Activated CD8-positive, alpha-beta T cell treated with anti-CD3 and anti-CD28 coated beads, Interleukin-2, amount 10 ng/mL, durations not matched to agents 7 days and 5 days (primary cell): ENCODE measurements at regions not wholly inside any gene's neighbourhood (a gene's known extent, or its start where the extent isn't known, plus 50 kb on each side); places are given as distances from the start of the nearest gene placed in this dataset.

Source experiments
- ATAC-seq: fragments of 150-1000 bp; cut with Tn5 transposase; one replicate; pipeline ENCODE4 v1.10.0; 2021; ENCODE audit warnings: moderate library complexity
- CTCF ChIA-PET: fragments of 350-600 bp; sonication (Branson Sonifier 250); formaldehyde crosslinking; loops from one replicate; lab custom pipeline; 2021; ENCODE audit warnings: antibody characterized with exemption; lab: Charles Lee
- POLR2A ChIA-PET: fragments of 350-600 bp; sonication (Branson Sonifier 250); formaldehyde crosslinking; loops from one replicate; lab custom pipeline; 2021; ENCODE audit warnings: antibody characterized with exemption; lab: Charles Lee
- DNase-seq: peaks from one replicate; pipeline ENCODE4 v3.0.0-alpha.2; 2020
- H3K27ac Mint-ChIP-seq: one replicate; pipeline ENCODE4 v1.8.0; 2021; ENCODE audit warnings: mild to moderate bottlenecking, mixed read lengths
- H3K27me3 Mint-ChIP-seq: one replicate; pipeline ENCODE4 v1.8.0; 2021; ENCODE audit warnings: low read depth, mixed read lengths
- H3K36me3 Mint-ChIP-seq: one replicate; pipeline ENCODE4 v1.8.0; 2021; ENCODE audit warnings: low read depth, mixed read lengths
- H3K4me1 Mint-ChIP-seq: one replicate; pipeline ENCODE4 v1.8.0; 2021; ENCODE audit warnings: low read depth, mixed read lengths
- H3K4me3 Mint-ChIP-seq: one replicate; pipeline ENCODE4 v1.8.0; 2021; ENCODE audit warnings: mild to moderate bottlenecking, mixed read lengths
- H3K9me3 Mint-ChIP-seq: one replicate; pipeline ENCODE4 v1.8.0; 2022; ENCODE audit warnings: mixed read lengths; ENCODE audit not compliant: insufficient read depth

- CTCF ChIA-PET = no interaction called here
- DNase-seq = no peak
- H3K36me3 Mint-ChIP-seq = no peaks in the 10 kb centered on the region
- POLR2A ChIA-PET = no interaction called here
- H3K4me1 Mint-ChIP-seq = no peaks in the 10 kb centered on the region
- H3K27me3 Mint-ChIP-seq = peaks cover 7% of the 10 kb centered on the region
- no peak overlapping the region for H3K27ac Mint-ChIP-seq
- no peaks in the 10 kb centered on the region for H3K9me3 Mint-ChIP-seq
- ATAC-seq = no peak
- H3K4me3 Mint-ChIP-seq = no peak overlapping the region
These were observed 340.9 kb upstream of the THRB start for GRCh38 chr3:24835510-24835909.

DNA sequence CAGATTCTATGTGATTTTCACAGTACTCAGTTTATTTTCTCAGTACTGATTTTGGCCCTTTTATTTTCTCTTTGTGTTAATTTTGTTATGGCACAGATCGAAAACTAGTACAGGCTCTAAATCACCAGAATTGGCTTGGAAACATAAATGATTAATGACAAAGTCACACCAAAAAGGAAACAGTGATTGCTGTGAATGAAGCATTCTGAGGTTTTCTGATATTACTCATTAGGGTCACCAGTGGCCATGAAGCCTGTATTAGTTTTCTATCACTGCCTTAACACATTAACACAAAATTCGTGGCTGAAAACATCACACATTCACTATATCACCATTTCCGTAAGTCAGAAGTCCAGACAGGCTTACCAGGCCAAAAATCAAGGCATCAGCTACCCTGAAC is 343.0 kb upstream of the THRB start:
- ChIA-PET CTCF (no interaction called here), POLR2A (no interaction called here)
- Mint-ChIP-seq H3K4me1 (no peaks in the 10 kb centered on the region), H3K27ac (no peak overlapping the region), H3K27me3 (no peaks in the 10 kb centered on the region), H3K36me3 (no peaks in the 10 kb centered on the region), H3K4me3 (no peak overlapping the region), H3K9me3 (no peaks in the 10 kb centered on the region)
- DNase-seq (no peak), ATAC-seq (no peak)

DNA sequence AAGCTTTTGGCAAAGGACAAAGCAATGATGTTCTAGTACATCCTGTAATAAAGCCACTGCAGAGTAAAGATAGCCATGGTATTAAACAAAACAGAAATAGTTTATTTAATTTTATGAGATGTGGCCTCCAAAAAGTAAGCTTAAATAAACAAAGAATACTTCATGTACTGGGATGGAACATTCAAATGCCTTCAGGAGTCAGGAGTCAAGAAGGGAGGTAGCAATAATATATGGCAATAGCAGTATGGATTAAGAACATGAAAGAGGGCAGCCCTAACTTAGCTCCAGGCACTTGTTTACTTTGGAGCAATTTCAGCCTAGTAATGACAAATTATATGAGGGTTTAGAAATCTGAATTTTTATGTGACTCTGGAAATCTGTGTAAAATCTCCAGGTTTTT is 343.9 kb upstream of the THRB start:
- Mint-ChIP-seq H3K4me3 (no peak overlapping the region), H3K36me3 (no peaks in the 10 kb centered on the region), H3K4me1 (no peaks in the 10 kb centered on the region), H3K27ac (no peak overlapping the region), H3K27me3 (no peaks in the 10 kb centered on the region), H3K9me3 (no peaks in the 10 kb centered on the region)
- no peak for DNase-seq
- POLR2A ChIA-PET = interaction anchor here (0.7 kb wide), 1 partner anchor 1265 kb away, joined by 3 read pairs; no protein-coding TSS in a partner anchor
- ATAC-seq = no peak
- CTCF ChIA-PET = no interaction called here

- ATAC-seq (no peak), DNase-seq (no peak)
- Mint-ChIP-seq H3K4me3 (no peak overlapping the region), H3K27ac (no peak overlapping the region), H3K4me1 (no peaks in the 10 kb centered on the region), H3K36me3 (no peaks in the 10 kb centered on the region), H3K9me3 (no peaks in the 10 kb centered on the region), H3K27me3 (no peaks in the 10 kb centered on the region)
- POLR2A ChIA-PET = no interaction called here
- CTCF ChIA-PET = no interaction called here
These were observed 349.3 kb upstream of the THRB start for GRCh38 chr3:24843955-24844354.

GRCh38 chr3:24845524-24846155 is 351.0 kb upstream of the THRB start:
- Mint-ChIP-seq H3K4me3 (no peak overlapping the region), H3K4me1 (no peaks in the 10 kb centered on the region), H3K27ac (no peak overlapping the region), H3K9me3 (no peaks in the 10 kb centered on the region), H3K36me3 (no peaks in the 10 kb centered on the region), H3K27me3 (no peaks in the 10 kb centered on the region)
- POLR2A ChIA-PET = no interaction called here
- no peak for DNase-seq
- no peak for ATAC-seq
- CTCF ChIA-PET = no interaction called here

DNA sequence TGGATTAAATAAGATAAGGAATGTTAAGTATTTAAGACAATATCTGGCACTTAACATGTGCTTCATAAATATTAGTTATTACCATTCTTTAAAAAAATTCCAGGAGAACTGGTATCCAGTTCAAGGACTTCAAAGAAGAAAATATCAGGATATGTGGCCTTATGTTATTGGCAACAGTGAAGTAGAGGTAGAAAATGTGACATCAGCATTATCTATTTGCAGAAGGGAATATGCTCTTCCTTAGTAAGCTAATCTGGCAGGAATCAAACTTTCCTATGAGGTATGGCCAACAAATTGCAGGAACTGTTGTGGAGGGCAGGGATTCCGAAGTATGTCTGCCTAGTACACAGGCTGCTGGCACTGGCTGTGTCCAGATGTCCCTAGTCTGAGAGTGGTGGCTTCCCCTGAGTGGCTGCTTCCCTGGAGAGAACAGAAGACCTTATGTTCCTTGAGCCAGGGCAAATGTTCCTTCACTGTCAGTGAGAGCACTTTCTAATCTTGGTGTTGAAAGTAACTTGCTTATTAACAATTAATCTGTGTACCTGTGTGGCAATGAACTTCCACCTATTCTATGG is 351.7 kb upstream of the THRB start:
- DNase-seq (no peak), ATAC-seq (no peak)
- Mint-ChIP-seq H3K27ac (no peak overlapping the region), H3K36me3 (no peaks in the 10 kb centered on the region), H3K27me3 (no peaks in the 10 kb centered on the region), H3K4me3 (no peak overlapping the region), H3K4me1 (no peaks in the 10 kb centered on the region), H3K9me3 (no peaks in the 10 kb centered on the region)
- CTCF ChIA-PET = no interaction called here
- POLR2A ChIA-PET = no interaction called here

DNA sequence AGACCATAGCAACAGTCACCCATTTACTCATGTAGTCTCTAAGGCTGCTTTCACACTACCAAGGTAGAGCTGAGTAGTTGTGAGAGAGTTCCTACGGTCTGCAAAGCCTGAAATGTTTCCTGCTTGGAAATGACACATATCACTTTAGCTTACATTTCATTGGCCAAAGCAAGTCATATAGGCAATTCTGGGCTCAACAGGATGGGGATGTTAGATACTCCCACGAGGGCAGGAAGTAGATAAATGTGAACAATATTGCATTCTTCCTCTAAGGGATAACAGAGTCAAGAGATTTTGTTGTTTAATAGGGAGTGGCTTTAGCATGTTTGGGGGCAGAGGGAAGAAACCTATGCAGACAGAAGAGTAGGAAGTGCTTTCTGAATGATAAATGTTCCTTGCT is 355.6 kb upstream of the THRB start:
- CTCF ChIA-PET = no interaction called here
- H3K27me3 Mint-ChIP-seq = no peaks in the 10 kb centered on the region
- no peaks in the 10 kb centered on the region for H3K36me3 Mint-ChIP-seq
- H3K4me1 Mint-ChIP-seq = no peaks in the 10 kb centered on the region
- DNase-seq = no peak
- no peak overlapping the region for H3K27ac Mint-ChIP-seq
- POLR2A ChIA-PET = no interaction called here
- H3K4me3 Mint-ChIP-seq = no peak overlapping the region
- ATAC-seq = no peak
- no peaks in the 10 kb centered on the region for H3K9me3 Mint-ChIP-seq

GRCh38 chr3:24853685-24854490 is 359.2 kb upstream of the THRB start:
- CTCF ChIA-PET = no interaction called here
- ATAC-seq = no peak
- POLR2A ChIA-PET = no interaction called here

DNA sequence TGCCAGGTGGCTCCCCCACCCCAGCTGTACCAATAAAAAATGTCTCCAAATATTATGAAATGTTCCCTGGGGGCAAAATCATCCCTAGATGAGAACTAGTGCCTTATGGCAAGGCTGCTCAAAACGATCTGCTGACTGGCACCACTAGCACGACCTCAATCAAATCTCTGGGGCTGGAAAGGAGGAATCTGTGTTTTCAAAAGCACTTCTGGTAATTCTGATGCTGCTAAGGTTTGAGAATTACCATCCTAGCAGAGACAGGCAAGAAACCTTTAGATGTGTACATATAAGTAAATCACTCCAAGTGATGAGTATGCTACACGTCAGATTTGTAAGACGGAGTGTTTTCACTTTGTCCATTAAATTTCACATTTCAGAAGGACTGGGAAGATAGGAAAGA is 360.1 kb upstream of the THRB start:
- Mint-ChIP-seq H3K4me1 (no peaks in the 10 kb centered on the region), H3K27me3 (no peaks in the 10 kb centered on the region), H3K36me3 (no peaks in the 10 kb centered on the region), H3K9me3 (no peaks in the 10 kb centered on the region), H3K27ac (no peak overlapping the region), H3K4me3 (no peak overlapping the region)
- DNase-seq = no peak
- ATAC-seq = no peak
- ChIA-PET CTCF (no interaction called here), POLR2A (no interaction called here)

More at GRCh38 chr3:24853685-24854490, 359.2 kb upstream of the THRB start:
- Mint-ChIP-seq H3K4me3 (no peak overlapping the region), H3K4me1 (no peaks in the 10 kb centered on the region), H3K27ac (no peak overlapping the region), H3K27me3 (no peaks in the 10 kb centered on the region), H3K9me3 (no peaks in the 10 kb centered on the region), H3K36me3 (no peaks in the 10 kb centered on the region)
- DNase-seq = no peak

DNA sequence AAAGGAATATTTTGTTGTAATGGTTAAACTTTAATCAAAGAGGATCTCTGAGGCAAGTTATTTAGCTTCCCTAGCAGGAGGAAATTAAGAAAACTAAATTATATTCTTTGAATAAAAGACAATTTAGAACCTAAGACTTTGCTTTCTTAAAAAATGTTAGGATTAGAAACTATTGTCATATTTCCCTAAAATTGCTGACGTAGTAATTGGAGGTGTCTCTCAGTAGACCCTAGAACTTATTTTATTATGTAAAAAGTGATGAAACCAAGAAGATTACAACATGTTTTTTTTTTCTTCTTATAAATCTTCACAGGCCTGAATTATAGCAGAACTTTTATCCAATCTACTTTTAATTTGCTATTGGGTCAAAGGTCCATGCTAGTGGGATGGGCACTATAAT is 363.3 kb upstream of the THRB start:
- Mint-ChIP-seq H3K9me3 (no peaks in the 10 kb centered on the region), H3K27ac (no peak overlapping the region), H3K27me3 (no peaks in the 10 kb centered on the region), H3K36me3 (no peaks in the 10 kb centered on the region), H3K4me1 (no peaks in the 10 kb centered on the region), H3K4me3 (no peak overlapping the region)
- ChIA-PET CTCF (no interaction called here), POLR2A (no interaction called here)
- no peak for ATAC-seq
- no peak for DNase-seq

DNA sequence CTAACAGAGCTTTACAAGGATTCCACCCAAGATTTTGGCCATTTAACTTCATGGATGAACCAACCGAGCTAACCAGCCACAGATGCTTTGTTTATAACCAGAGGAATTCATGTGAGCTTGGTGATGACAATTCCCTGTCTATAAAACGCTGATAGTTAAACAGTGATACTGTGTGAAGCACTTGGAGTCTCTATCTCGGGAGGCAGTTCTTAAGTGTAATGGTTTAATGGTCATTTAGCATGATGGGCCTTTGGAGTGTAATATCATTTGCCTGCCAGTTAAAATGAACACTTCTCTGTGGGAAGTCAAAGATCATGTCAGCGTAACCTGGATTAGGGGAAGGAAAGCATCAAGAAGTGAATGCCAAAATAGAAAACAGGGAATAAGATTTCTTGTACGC is 368.6 kb upstream of the THRB start:
- Mint-ChIP-seq H3K9me3 (no peaks in the 10 kb centered on the region), H3K4me1 (no peaks in the 10 kb centered on the region), H3K27me3 (no peaks in the 10 kb centered on the region), H3K27ac (no peak overlapping the region), H3K4me3 (no peak overlapping the region), H3K36me3 (no peaks in the 10 kb centered on the region)
- no peak for ATAC-seq
- POLR2A ChIA-PET = no interaction called here
- CTCF ChIA-PET = no interaction called here
- no peak for DNase-seq

- Mint-ChIP-seq H3K27me3 (no peaks in the 10 kb centered on the region), H3K36me3 (no peaks in the 10 kb centered on the region), H3K9me3 (no peaks in the 10 kb centered on the region), H3K4me1 (no peaks in the 10 kb centered on the region), H3K27ac (no peak overlapping the region), H3K4me3 (no peak overlapping the region)
- DNase-seq (no peak), ATAC-seq (no peak)
- CTCF ChIA-PET = no interaction called here
- POLR2A ChIA-PET = no interaction called here
These were observed 373.1 kb upstream of the THRB start for GRCh38 chr3:24867783-24868182.
